ENCODE measurements at regions not wholly inside any gene's neighbourhood (a gene's known extent, or its start where the extent isn't known, plus 50 kb on each side); places are given as distances from the start of the nearest gene placed in this dataset.

DNA sequence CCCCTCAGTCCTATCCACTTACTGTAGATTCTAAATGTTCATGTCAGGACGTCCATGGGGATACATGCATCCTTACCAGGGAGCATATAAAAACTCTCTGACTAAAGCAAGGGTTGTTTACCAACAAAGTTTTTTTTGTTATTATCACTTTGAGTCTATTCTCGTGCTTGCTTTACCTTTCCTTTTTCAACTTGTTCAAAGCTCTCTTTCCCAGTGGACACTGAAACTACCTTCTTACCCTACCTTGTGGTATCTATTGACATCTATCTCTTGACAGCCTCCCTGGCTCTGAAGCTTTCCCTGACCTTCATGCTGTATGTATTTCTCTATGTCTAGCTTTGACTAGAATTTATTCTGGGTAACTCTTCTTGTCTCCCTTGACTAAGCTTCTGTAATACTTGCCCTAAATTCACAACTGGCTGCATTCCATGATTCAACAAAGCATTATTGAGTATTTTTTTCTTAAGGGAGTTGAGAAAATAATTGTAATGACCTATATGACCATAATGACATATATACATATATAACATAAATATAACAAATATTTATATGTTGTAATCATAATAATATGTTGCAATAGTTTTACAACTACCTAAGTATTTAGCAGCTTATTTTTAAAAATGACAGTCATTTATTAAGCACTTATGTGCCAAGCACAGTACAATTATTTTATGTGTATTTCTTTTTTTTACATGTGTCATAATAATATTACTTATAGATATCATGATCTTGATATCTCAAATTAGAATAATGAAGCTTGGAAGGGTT, 403.4 kb upstream of the SPRY2 start:
- 89 to 91% methylated on average over 2 of the region's 2 CpGs for WGBS, 2 donors
- TF ChIP-seq, protein P1, sequence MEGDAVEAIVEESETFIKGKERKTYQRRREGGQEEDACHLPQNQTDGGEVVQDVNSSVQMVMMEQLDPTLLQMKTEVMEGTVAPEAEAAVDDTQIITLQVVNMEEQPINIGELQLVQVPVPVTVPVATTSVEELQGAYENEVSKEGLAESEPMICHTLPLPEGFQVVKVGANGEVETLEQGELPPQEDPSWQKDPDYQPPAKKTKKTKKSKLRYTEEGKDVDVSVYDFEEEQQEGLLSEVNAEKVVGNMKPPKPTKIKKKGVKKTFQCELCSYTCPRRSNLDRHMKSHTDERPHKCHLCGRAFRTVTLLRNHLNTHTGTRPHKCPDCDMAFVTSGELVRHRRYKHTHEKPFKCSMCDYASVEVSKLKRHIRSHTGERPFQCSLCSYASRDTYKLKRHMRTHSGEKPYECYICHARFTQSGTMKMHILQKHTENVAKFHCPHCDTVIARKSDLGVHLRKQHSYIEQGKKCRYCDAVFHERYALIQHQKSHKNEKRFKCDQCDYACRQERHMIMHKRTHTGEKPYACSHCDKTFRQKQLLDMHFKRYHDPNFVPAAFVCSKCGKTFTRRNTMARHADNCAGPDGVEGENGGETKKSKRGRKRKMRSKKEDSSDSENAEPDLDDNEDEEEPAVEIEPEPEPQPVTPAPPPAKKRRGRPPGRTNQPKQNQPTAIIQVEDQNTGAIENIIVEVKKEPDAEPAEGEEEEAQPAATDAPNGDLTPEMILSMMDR (IDR thresholded peaks at IDR 0.05) = no peak
- TF ChIP-seq POLR2A (IDR thresholded peaks at IDR 0.05) = no peak
- Histone ChIP-seq H3K4me1 (no peaks in the 10 kb centered on the region), H3K36me3 (no peaks in the 10 kb centered on the region), H3K27ac (no peak overlapping the region), H3K9me3 (no peaks in the 10 kb centered on the region), H3K4me3 (replicated peaks in 1 of 3) (no peak overlapping the region), H3K27me3 (no peaks in the 10 kb centered on the region)
- no peak for DNase-seq
- intact Hi-C loops (cut with DNase I) = no loop called here

DNA sequence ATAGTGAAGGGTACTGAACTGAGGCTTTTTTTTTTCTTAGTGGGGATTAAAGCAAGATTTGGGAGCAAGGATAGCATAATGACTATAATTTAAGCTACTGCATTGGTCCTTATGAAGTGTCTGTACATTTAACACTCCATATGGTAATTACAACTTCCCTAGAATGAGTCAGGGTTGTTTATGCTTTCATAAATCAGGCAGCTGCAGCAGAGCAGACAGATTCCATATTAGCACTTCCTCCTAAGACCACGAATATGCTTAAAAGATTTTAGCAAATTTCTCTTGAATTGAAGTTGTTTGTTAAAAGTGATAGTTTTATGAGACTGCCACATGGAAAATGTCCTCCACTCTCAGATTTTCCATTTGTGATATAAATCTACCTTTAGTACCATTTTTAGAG, 401.1 kb upstream of the SPRY2 start:
- Histone ChIP-seq H3K27me3 (no peaks in the 10 kb centered on the region), H3K4me3 (replicated peaks in 1 of 3) (no peak overlapping the region), H3K27ac (no peak overlapping the region), H3K4me1 (no peaks in the 10 kb centered on the region), H3K36me3 (no peaks in the 10 kb centered on the region), H3K9me3 (no peaks in the 10 kb centered on the region)
- intact Hi-C loops (cut with DNase I) = no loop called here
- no peak for DNase-seq
- 76 to 78% methylated on average over 1 of the region's 1 CpG for WGBS, 2 donors
- no peak for TF ChIP-seq POLR2A (IDR thresholded peaks at IDR 0.05)
- TF ChIP-seq, protein P1 (IDR thresholded peaks at IDR 0.05) = no peak

DNA sequence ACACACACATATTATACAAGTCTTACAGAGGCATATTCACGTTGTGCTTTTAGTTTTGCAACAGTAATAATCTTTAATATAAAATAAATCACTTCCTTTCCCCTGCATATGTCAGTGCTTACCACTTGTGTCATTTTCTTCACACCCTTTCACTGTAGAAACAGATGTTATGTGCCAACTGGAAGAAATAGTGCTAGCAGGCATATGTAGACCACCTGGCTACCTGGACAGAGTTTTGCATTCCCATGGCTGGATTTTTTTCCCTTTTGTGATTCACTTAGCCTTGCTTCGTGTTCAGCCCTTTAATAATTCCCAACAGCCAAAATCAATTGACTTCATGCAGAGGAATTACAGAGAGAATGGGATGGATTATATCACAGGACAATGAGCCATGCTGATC, 399.1 kb upstream of the SPRY2 start:
- Histone ChIP-seq H3K4me1 (no peaks in the 10 kb centered on the region), H3K4me3 (replicated peaks in 1 of 3) (no peak overlapping the region), H3K36me3 (no peaks in the 10 kb centered on the region), H3K9me3 (no peaks in the 10 kb centered on the region), H3K27ac (no peak overlapping the region), H3K27me3 (no peaks in the 10 kb centered on the region)
- DNase-seq = no peak
- intact Hi-C loops (cut with DNase I) = no loop called here
- WGBS, 2 donors = 78 to 79% methylated on average over 2 of the region's 2 CpGs
- TF ChIP-seq POLR2A (IDR thresholded peaks at IDR 0.05) = no peak
- TF ChIP-seq, protein P1 (IDR thresholded peaks at IDR 0.05) = no peak

DNA sequence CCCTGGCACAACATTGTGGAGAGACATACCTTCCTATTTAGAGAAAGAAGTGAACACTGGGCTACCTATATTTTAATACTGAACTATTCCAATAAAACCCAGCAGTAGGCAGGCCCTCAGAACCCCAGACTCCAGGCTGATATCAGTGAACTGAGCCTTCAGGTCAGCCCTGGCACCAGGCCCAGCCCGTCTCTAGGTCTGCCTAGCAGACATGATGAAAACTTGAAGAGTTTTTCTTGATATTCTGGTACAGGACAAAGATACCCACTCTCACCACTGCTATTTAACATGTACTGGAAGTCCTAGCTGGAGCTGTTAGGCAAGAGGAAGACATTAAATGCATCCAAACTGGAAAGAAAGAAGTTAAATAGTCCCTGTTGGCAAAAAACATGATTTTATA, 396.6 kb upstream of the SPRY2 start:
- 62 to 75% methylated on average over 1 of the region's 1 CpG for WGBS, 2 donors
- no peak for DNase-seq
- H3K4me1 ChIP-seq = no peaks in the 10 kb centered on the region
- no peaks in the 10 kb centered on the region for H3K27me3 ChIP-seq
- H3K36me3 ChIP-seq = no peaks in the 10 kb centered on the region
- intact Hi-C loops (cut with DNase I) = no loop called here
- no peaks in the 10 kb centered on the region for H3K9me3 ChIP-seq
- no peak overlapping the region for H3K27ac ChIP-seq
- TF ChIP-seq, protein P1 (IDR thresholded peaks at IDR 0.05) = no peak
- TF ChIP-seq POLR2A (IDR thresholded peaks at IDR 0.05) = no peak
- no peak overlapping the region for H3K4me3 ChIP-seq (replicated peaks in 1 of 3)

DNA sequence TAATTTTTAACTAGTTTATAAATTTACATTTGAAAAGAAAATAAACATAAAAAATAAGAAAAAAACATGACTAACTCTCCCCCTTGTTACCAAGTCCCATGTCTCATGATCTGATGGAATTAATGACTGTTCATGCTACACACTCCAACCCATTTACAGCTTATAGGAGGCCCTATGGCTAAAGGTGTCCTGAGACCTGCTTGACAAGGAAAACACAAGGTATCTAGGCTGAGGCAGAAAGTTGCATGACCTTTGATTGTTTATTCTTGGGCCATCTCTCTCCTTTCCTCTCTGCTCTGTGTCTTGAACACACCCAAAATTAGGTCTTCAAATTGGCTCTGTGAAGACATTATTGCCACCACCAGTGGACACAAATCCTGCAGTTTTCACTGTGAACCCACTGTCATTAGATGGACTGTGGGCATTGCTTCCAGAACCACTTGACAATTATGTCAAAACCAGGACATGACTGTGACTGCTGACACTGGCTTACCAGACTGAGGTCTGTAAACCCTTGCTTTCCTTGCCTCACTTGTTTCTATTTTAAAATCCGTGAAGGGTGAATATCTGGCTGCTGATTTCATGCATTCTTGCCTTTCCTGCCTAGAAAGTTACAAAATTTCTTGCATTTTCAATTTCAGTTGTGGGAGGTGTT, 386.5 kb upstream of the SPRY2 start:
- Histone ChIP-seq H3K27ac (no peak overlapping the region), H3K9me3 (no peaks in the 10 kb centered on the region), H3K4me1 (no peaks in the 10 kb centered on the region), H3K27me3 (no peaks in the 10 kb centered on the region), H3K4me3 (replicated peaks in 1 of 3) (no peak overlapping the region), H3K36me3 (no peaks in the 10 kb centered on the region)
- DNase-seq = no peak
- 38 to 47% methylated on average over 1 of the region's 1 CpG for WGBS, 2 donors
- TF ChIP-seq, protein P1 (IDR thresholded peaks at IDR 0.05) = no peak
- no peak for TF ChIP-seq POLR2A (IDR thresholded peaks at IDR 0.05)
- intact Hi-C loops (cut with DNase I) = no loop called here
